Body of pancreas (tissue), 4 donors: ENCODE measurements at regions not wholly inside any gene's neighbourhood (a gene's known extent, or its start where the extent isn't known, plus 50 kb on each side); places are given as distances from the start of the nearest gene placed in this dataset.
A peak's percentile ranks its signal among the peaks of the same experiment; 100 is the strongest.

Experiments used
- CTCF ChIP-seq, 7 experiments: fragments of 450-650 bp in 4 of 7; fragments of 200-600 bp in 3 of 7; sonication (generic) in 3 of 7; IDR thresholded peaks; one replicate each; pipeline ENCODE4 v1.5.1; 2016 to 2019; ENCODE audit warnings: antibody characterized with exemption in 7 of 7
- POLR2A ChIP-seq, 3 donors: fragments of 450-650 bp; IDR thresholded peaks; one replicate each; pipeline ENCODE4 v1.6.1; 2016; ENCODE audit warnings: antibody characterized with exemption in 3 of 3, mild to moderate bottlenecking in 2 of 3

GRCh38 chr1:234893725-234894630 lies 234.7 kb downstream of the TOMM20 start:
- TF ChIP-seq POLR2A (IDR thresholded peaks at IDR 0.05) (peak in 1 of 3 donors; percentile 9), CTCF (IDR thresholded peaks at IDR 0.05) (no peak)
